GM18858 (cell line): ENCODE measurements at regions not wholly inside any gene's neighbourhood (a gene's known extent, or its start where the extent isn't known, plus 50 kb on each side); places are given as distances from the start of the nearest gene placed in this dataset.
"Not testable (repeated sequence)": the region's sequence is repeated elsewhere in the genome, so short reads cannot be mapped to it uniquely, and the experiment has no call there.

ENCODE experiments used
- ATAC-seq: cut with Tn5 transposase; IDR thresholded peaks from one replicate; pipeline ENCODE4 v1.9.1; 2021; ENCODE audit not compliant: unreplicated experiment

DNA sequence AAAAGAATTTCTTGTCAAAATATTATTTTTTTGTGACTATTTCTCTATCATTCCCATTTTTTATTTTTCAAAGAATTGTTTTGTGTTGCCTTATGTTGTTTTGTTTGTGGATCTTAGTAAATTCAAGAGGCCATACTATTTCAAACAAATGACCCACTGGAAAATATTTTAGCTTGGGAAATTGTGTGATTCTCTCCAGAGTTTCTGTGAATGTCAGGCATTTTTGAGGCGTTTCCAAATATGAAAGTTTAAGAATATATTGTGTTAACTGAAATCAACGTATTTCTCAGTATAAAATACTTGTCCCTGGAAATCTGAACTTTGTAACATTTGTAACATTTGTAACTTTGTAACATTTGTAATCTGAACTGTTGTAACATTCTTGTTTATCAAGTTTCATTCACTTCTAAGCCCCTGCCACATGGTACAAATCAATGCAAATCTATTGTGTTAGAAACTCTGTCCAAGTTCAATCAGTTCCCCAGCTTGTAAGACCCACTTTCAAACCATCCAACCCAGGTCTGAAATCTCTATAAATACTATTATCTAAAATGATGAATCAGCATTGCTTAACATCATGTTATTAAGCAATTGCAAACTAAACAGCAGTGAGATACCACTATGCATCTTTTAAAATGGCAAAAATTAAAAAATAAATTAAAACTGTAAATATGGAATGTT lies 465.4 kb upstream of the GRID2 start:
- no peak for ATAC-seq

- ATAC-seq, result no peak
Measured at GRCh38 chr4:91840359-91840758, 463.4 kb upstream of the GRID2 start.

GRCh38 chr4:91846233-91846632 lies 457.5 kb upstream of the GRID2 start:
- ATAC-seq, result no peak

DNA sequence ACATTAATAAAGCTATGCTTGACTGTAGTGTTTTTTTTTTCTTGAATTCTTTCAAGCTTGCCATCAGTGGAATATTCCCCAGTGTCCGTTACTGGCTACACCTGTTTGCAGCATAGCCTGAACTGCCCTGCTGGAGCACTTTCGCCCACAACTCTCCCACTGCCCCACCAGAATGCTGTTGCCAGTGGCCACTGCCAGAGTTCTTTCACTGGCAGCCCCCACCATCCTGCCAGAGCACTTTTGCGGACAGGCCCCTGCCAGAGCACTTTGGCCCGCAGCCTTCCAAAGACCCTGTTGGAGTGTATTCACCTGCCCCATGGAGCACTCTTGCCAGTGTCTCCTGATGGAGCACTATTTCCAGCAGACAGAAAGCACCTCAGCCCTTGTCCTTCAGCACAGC lies 452.3 kb upstream of the GRID2 start:
- no peak for ATAC-seq

- ATAC-seq, result no peak
Measured at GRCh38 chr4:91887926-91888325, 415.8 kb upstream of the GRID2 start.

GRCh38 chr4:91891217-91891616 lies 412.5 kb upstream of the GRID2 start:
- ATAC-seq, result not testable (repeated sequence)

- ATAC-seq, result no peak
Measured at GRCh38 chr4:91894006-91894405, 409.8 kb upstream of the GRID2 start.

- ATAC-seq, result no peak
Measured at GRCh38 chr4:91904556-91904955, 399.2 kb upstream of the GRID2 start.

DNA sequence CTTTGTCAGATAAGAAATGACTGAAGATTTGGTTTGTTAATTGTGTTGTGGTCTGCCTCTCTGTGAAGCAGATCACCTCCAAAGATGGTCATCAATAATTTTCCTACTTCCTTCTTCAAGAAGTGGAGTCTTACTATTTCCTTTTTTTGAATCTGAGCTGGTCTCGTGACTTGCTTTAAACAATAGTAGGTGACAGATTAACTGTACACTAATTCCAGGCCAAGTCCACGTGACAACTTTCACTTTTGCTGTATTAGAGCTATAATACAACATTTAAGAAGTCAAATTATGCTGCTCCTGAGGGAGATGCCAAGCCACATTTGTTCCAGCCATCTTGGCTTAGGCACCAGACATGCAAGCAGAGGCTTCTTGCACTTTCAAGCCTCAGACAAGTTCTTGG lies 393.8 kb upstream of the GRID2 start:
- ATAC-seq, result no peak

GRCh38 chr4:91914176-91914804 lies 389.5 kb upstream of the GRID2 start:
- ATAC-seq, result no peak

DNA sequence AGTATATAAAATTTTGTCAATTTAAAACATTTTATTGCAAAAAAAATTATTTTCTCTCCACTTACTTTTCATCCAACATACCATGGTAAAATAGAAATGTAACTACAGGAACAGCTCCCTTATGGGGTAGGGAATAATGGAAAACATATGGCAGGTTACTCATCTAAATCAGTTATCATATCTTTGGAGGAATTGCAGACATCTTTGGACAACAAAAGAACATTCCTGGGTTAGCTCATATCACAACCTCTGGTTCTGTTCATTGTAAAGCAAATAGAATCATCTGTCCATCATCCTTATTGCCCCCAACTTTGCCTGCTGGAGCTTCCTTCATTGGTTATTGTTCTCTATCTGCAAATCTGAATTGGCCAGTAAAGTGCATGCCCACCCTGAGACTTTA lies 387.5 kb upstream of the GRID2 start:
- ATAC-seq, result no peak

DNA sequence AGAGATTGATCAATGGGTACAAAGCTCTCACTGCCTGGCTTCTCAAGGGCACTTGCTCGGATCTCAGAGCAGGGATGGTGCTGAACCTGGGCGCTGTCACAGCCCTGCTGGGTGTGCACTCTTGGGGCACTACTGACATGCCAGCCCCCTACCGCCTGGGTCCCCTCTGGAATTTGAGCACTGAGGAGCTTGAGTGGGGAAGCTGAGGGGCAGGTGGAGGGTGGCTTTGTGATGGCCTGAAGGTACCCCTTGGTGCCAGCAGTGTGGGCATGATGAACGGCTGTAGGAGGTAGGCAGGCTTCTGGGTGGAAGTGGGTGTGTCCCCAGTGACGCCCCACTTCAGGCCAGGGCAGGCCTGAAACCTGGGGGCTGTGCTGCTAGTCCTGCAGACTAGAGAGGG lies 379.1 kb upstream of the GRID2 start:
- ATAC-seq, result no peak

DNA sequence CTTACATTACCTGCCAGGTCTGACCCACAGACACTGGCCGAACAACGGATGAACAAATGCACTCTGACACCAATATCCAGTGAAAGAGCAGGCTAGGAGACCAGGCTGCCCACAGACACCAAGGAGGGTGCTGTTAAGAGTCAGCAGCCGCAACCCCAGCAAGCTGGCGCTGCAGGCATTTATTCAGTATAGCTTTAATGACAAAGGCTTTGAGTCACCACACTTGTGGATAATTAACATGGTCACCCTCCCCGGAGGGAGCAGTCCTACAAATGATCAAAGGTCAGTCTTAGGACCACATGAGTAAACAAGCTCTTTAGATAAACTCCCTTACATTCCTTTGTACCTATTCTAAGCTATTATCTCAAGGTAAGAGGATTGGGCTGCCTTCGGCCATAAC lies 368.5 kb upstream of the GRID2 start:
- ATAC-seq, result no peak

- no peak for ATAC-seq
Measured at GRCh38 chr4:91936311-91936710, 367.5 kb upstream of the GRID2 start.

DNA sequence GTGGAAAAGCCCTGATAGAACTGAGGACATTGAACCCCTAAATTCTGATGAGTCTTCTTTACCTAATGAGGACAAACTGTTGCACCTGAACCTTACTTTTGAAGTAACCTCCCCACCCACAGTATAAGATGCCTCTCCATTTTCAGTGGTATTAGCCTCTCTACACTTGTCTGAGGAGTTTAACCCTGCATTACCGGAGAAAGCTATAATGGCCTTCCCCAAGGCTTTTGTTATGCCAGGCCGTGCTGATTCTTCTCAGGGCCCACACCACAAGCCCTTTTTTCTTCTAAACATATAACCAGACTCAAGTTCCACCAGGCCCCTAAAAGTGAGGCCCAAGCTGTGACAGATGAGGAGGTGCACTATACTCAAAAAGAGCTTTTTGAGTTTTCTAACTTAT lies 345.8 kb upstream of the GRID2 start:
- ATAC-seq, result no peak

DNA sequence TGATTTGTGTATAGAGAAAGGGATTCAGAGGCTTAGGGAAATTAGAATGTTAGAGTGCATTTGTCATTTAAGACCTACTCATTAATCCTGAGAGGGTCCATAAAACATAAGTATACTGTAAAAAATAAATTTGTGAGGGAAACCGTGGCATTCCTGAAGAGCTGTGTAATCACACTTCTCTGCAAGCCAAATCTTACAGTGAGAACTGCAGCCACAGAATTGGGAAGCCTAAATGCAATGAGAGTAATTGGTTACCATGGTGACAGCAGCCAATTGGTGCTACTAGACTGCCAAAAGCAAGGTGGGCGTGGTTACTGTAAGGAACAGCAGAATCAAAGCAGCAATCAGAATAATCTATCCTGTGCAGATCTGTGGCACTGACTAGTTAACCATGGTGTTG lies 345.2 kb upstream of the GRID2 start:
- no peak for ATAC-seq

- ATAC-seq, result no peak
Measured at GRCh38 chr4:91961504-91961903, 342.3 kb upstream of the GRID2 start.

DNA sequence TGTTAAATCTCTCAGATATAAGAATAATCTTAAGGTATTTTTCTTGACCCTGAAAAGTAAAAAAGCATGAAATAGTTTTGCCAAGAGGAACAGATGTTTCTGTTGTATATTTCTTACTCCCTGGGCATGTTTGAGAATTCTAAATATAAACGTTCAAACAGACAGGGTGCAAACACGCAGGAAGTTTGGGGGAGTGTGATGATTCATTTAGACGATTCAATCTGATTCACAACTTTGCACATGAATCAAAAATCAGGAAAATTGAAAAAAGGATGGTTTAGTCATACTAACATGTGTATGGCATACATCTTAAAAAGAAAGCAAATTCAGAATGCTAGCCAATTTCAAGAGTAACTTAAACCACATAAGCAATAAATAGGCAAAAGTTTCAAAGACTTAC lies 340.3 kb upstream of the GRID2 start:
- no peak for ATAC-seq

DNA sequence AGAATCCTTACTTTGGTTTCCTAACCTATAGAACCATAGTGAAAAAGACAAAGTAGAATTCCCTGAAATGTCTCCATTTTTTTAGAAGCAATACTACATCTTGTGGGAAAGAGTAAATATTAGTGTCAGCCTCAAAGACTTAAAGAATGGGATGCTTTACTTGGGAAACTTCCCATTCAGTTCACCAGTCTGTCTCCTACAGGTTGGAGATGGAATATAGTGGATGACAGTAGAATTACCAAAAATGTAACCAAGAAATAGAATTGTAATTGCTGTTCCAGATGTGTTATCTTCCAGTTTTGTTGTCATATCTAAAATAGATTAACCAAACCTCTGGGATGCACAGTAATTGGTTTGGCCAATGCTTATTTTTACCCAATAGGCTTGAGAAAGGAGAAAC lies 338.6 kb upstream of the GRID2 start:
- no peak for ATAC-seq

DNA sequence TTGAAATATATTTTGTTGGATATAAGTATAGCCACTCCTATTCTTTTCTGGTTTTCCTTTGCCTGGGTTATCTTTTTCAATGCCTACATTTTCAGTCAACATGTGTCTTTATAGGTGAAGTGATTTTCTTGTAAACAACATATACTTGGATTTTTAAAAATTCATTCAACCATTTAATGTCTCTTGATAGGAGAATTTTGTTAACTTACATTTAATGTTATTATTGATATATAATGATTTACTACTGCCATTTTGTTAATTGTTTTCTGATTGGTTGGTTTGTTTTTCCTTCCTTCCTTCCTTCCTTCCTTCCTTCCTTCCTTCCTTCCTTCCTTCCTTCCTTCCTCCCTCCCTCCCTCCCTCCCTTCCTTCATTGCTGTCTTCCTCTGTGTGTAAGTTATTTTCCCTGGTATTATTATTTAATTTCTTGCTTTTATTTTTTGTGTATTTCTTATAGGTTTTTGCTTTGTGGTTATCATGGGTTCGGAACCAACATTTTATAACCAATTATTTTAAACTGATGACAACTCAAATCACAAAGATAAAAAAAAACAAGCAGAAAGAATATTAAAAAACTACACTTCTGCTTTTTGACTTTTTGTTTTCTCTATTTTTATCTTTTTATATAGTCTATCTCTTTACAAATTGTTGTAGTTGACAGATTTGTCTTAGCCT lies 330.1 kb upstream of the GRID2 start:
- ATAC-seq, result no peak

- no peak for ATAC-seq
Measured at GRCh38 chr4:91984466-91984865, 319.3 kb upstream of the GRID2 start.

GRCh38 chr4:91989914-91990313 lies 313.9 kb upstream of the GRID2 start:
- no peak for ATAC-seq
